Stomach (tissue), 8 donors: ENCODE measurements at regions not wholly inside any gene's neighbourhood (a gene's known extent, or its start where the extent isn't known, plus 50 kb on each side); places are given as distances from the start of the nearest gene placed in this dataset.

Source experiments
- DNase-seq, 2 donors: peaks; one replicate each; pipeline versions ENCODE4 v3.0.0 to v3.0.0-alpha.2; 2013 to 2019
- H3K27ac ChIP-seq, 5 donors: fragments of 200-600 bp in 4 of 5; sonication (generic) in 4 of 5; one replicate each; pipeline ENCODE4 v1.5.1; 2013 to 2019; ENCODE audit warnings: mild to moderate bottlenecking in 1 of 5, moderate library complexity in 1 of 5
- H3K27me3 ChIP-seq, 3 donors: fragments of 200-600 bp; sonication (generic); one replicate each; pipeline ENCODE4 v1.5.1; 2017 to 2019; ENCODE audit warnings: mixed run types in 1 of 3
- H3K36me3 ChIP-seq, 4 donors: fragments of 200-600 bp; sonication (generic); 1 replicate in 3 of 4; 2 replicates in 1 of 4; pipeline ENCODE4 v1.5.1; 2016 to 2019
- H3K4me1 ChIP-seq, 4 donors: fragments of 200-600 bp; sonication (generic); one replicate each; pipeline ENCODE4 v1.5.1; 2016 to 2019
- H3K4me3 ChIP-seq, 4 donors: fragments of 200-600 bp; sonication (generic) in 3 of 4; one replicate each; pipeline ENCODE4 v1.5.1; 2016 to 2019; ENCODE audit warnings: mild to moderate bottlenecking in 1 of 4
- H3K9me3 ChIP-seq, 4 donors: fragments of 200-600 bp; sonication (generic); one replicate each; pipeline ENCODE4 v1.5.1; 2016 to 2019
- EP300 ChIP-seq: sonication (generic); formaldehyde crosslinking; IDR thresholded peaks from one replicate; pipeline ENCODE4 v1.6.1; 2017; ENCODE audit warnings: antibody characterized with exemption
- POLR2A ChIP-seq, 4 donors: fragments of 450-650 bp; IDR thresholded peaks; one replicate each; pipeline ENCODE4 v1.6.1; 2016; ENCODE audit warnings: antibody characterized with exemption in 4 of 4, control low read depth in 2 of 4, mild to moderate bottlenecking in 1 of 4, moderate library complexity in 1 of 4
- POLR2AphosphoS5 ChIP-seq, 3 donors: sonication (generic); formaldehyde crosslinking; IDR thresholded peaks; one replicate each; pipeline ENCODE4 v1.6.1; 2016; ENCODE audit warnings: antibody characterized with exemption in 3 of 3
- WGBS, 5 donors: extraction: QIAGEN DNeasy Blood & Tissue Kit in 3 of 5; methylation state at CpG; one replicate each; pipeline versions ENCODE4 v1.1.5 to v1.1.7; 2013 to 2018; 5-methylcytosine and 5-hydroxymethylcytosine counted together
- intact Hi-C: fragments of 100-400 bp; cut with DNase I; formaldehyde crosslinking; loops from one replicate; pipeline ENCODE4 v1.15.1; 2023; ENCODE audit warnings: low total_unique reads
- TF ChIP-seq, protein P1 (sequence below), 7 experiments: fragments of 450-650 bp in 4 of 7; fragments of 200-600 bp in 3 of 7; sonication (generic) in 3 of 7; IDR thresholded peaks; one replicate each; pipeline ENCODE4 v1.5.1; 2016 to 2019; ENCODE audit warnings: antibody characterized with exemption in 7 of 7, control low read depth in 2 of 7, mild to moderate bottlenecking in 1 of 7
- donor health status: healthy with polysubstance abuse.
- donor health status: Bipolar disorder and iron deficiency.
- donor health status: healthy.

- peaks cover 0 to 7% (median 0%) of the 10 kb centered on the region in 3 donors for H3K27me3 ChIP-seq
- intact Hi-C loops = no loop called here
- TF ChIP-seq EP300 (no peak), POLR2AphosphoS5 (IDR thresholded peaks at IDR 0.05) (no peak), POLR2A (IDR thresholded peaks at IDR 0.05) (no peak)
- TF ChIP-seq, protein P1, sequence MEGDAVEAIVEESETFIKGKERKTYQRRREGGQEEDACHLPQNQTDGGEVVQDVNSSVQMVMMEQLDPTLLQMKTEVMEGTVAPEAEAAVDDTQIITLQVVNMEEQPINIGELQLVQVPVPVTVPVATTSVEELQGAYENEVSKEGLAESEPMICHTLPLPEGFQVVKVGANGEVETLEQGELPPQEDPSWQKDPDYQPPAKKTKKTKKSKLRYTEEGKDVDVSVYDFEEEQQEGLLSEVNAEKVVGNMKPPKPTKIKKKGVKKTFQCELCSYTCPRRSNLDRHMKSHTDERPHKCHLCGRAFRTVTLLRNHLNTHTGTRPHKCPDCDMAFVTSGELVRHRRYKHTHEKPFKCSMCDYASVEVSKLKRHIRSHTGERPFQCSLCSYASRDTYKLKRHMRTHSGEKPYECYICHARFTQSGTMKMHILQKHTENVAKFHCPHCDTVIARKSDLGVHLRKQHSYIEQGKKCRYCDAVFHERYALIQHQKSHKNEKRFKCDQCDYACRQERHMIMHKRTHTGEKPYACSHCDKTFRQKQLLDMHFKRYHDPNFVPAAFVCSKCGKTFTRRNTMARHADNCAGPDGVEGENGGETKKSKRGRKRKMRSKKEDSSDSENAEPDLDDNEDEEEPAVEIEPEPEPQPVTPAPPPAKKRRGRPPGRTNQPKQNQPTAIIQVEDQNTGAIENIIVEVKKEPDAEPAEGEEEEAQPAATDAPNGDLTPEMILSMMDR (IDR thresholded peaks at IDR 0.05) = no peak
Measured at GRCh38 chr2:238651306-238652052, 196.4 kb upstream of the TWIST2 start.

GRCh38 chr2:238652053-238652770 lies 195.7 kb upstream of the TWIST2 start:
- 87 to 92% (median 90%) methylated on average over 14 to 15 of the region's 15 CpGs for WGBS, 5 donors

More at GRCh38 chr2:238651306-238652052, 196.4 kb upstream of the TWIST2 start:
- no peak for DNase-seq
- 62 to 85% (median 78%) methylated on average over 5 of the region's 5 CpGs for WGBS, 5 donors
- Histone ChIP-seq H3K4me1 (peaks cover 0 to 1% (median 0%) of the 10 kb centered on the region in 4 donors), H3K27ac (no peak overlapping the region), H3K9me3 (no peaks in the 10 kb centered on the region), H3K4me3 (no peak overlapping the region), H3K36me3 (no peaks in the 10 kb centered on the region)

GRCh38 chr2:238652771-238653157 lies 195.1 kb upstream of the TWIST2 start:
- no peaks in the 10 kb centered on the region for H3K9me3 ChIP-seq
- no peak overlapping the region for H3K27ac ChIP-seq
- TF ChIP-seq, protein P1 (IDR thresholded peaks at IDR 0.05) = no peak
- no peak for TF ChIP-seq EP300
- no peaks in the 10 kb centered on the region for H3K36me3 ChIP-seq
- H3K4me1 ChIP-seq = peaks cover 0 to 9% (median 0%) of the 10 kb centered on the region in 4 donors
- peaks cover 0 to 7% (median 0%) of the 10 kb centered on the region in 3 donors for H3K27me3 ChIP-seq
- 69 to 94% (median 91%) methylated on average over 5 to 10 of the region's 13 CpGs for WGBS, 5 donors
- intact Hi-C loops = no loop called here
- no peak for DNase-seq
- H3K4me3 ChIP-seq = no peak overlapping the region

More at GRCh38 chr2:238652053-238652770, 195.7 kb upstream of the TWIST2 start:
- Histone ChIP-seq H3K36me3 (no peaks in the 10 kb centered on the region), H3K27me3 (peaks cover 0 to 7% (median 0%) of the 10 kb centered on the region in 3 donors), H3K4me1 (peaks cover 0 to 4% (median 0%) of the 10 kb centered on the region in 4 donors), H3K9me3 (no peaks in the 10 kb centered on the region), H3K4me3 (no peak overlapping the region), H3K27ac (no peak overlapping the region)
- intact Hi-C loops = no loop called here
- no peak for DNase-seq
- no peak for TF ChIP-seq EP300
- TF ChIP-seq, protein P1 (IDR thresholded peaks at IDR 0.05) = no peak

DNA sequence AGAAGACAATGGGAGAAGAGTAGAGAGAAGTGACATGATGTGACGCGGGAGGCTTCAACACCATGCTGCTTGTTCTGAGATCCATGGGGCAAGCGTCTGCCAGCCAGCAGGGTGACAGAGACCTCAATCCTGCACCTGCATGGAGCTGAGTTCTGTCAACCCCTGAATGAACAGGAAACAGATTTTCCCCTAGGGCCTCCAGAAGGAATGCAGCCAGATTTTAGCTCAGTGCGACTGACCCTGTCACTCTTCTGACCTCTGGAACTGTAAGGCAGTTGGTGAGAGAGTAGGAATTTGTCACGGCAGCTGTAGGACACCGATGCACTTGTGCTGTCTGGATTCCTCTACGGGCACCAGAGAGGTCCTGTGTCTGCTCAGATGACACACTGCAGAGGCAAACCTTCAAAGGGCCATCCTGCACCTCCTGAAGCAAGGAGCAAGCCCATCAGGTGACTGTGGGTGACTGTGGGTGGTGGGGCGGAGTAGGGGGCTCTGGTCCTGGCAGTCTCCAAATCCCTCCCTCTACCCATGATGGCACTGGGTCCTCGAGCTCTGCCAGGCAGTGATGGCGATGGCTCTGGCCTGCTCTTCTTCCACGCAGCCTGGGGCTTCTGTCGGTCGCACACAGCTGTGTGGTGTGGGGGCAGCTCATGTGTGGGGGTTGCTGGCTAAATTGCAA lies 194.3 kb upstream of the TWIST2 start:
- no peaks in the 10 kb centered on the region for H3K36me3 ChIP-seq
- peaks cover 0 to 11% (median 0%) of the 10 kb centered on the region in 4 donors for H3K4me1 ChIP-seq
- TF ChIP-seq, protein P1 (IDR thresholded peaks at IDR 0.05) = no peak
- 70 to 81% (median 76%) methylated on average over 11 to 13 of the region's 13 CpGs for WGBS, 5 donors
- peaks cover 0 to 7% (median 0%) of the 10 kb centered on the region in 3 donors for H3K27me3 ChIP-seq
- no peak for DNase-seq
- intact Hi-C loops = no loop called here
- H3K4me3 ChIP-seq = no peak overlapping the region
- no peaks in the 10 kb centered on the region for H3K9me3 ChIP-seq
- no peak overlapping the region for H3K27ac ChIP-seq
